ENCODE measurements at regions not wholly inside any gene's neighbourhood (a gene's known extent, or its start where the extent isn't known, plus 50 kb on each side); places are given as distances from the start of the nearest gene placed in this dataset.

DNA sequence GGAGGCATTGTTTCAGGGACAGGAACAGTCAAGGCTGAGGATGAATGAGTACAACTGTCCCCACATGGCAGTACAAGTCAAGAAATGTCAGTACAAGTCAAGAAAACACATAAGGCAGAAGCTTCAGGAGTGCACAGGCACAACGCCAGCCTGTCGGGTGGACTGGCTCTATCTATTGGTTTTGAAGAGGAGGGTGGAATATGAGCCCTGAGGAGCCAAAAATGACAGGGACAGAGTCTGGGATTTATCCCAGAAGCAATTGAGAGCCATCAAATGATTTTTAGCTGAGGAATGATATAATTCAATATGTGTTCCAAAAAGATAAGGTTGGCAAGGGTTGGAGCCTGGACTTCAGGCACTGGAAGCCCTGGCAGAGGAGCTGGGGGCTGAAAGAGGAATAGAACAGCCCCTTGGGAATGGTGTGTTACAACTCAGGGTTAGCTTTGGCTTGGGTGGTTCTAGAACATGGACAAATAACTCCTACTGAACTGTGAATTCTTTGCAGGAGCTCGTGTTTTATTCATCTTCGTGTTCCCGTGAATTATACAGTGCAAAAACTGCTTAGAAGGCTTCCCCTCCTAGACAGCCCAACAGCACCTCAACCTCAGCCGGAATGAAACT is 425.7 kb upstream of the ARID1B start:
- no peak for DNase-seq (ENCODE audit: low read depth)

DNA sequence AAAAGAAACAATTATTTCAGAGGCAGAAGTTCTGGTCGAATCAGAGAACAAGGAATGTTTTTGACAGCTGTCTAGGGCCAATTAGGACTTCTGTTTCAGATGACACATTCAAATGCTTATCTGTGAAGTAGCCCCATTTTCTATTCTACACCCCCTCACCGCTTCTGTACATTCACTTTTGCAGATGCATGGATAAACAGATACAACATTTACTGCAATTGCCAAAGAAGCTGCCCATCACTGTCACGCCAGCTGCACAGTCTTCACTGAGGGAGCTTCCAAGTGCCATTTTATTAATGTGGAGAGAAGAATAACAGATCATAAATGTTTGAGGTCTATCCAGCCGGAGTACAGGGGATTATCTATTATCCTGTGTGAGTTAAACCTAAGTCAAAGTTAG is 426.8 kb upstream of the ARID1B start:
- no peak for DNase-seq (ENCODE audit: low read depth)

DNA sequence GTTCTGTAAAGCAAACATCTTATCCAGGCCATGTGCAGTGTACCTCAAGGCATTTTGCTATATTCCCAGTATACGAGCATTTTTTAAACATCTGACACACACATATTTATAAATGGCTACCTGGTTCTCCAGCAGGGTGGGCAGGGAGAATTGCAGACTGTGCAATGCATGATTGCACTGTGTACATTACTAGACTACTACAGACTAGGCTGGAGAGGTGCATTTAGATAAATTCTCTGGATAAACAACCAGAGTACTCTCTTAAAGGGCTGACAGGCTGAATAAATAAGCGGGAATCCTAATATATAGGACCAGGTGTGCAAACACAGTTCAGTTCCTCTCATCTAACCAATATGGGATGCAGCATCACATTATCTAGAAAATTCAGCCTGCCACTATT is 428.3 kb upstream of the ARID1B start:
- DNase-seq (ENCODE audit: low read depth), result no peak

DNA sequence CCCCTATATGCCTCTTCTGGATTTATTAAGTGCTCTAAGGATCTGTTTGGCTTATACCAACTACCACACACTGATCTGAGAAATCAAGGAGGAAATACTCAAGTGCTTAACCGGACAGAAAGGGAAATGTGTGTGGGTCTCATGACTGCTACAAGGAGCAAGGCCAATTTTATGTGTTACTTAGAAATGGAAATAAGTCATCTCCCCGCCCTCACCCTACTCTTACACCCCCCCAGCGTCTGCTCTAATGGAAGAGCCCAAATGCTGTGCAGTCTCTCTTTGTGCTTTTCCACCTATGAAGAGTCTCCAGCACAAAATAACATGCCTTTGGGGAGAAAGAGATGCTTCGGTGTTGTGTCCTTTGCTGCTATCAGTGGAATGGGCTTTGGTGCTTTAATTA is 428.8 kb upstream of the ARID1B start:
- no peak for DNase-seq (ENCODE audit: low read depth)

DNA sequence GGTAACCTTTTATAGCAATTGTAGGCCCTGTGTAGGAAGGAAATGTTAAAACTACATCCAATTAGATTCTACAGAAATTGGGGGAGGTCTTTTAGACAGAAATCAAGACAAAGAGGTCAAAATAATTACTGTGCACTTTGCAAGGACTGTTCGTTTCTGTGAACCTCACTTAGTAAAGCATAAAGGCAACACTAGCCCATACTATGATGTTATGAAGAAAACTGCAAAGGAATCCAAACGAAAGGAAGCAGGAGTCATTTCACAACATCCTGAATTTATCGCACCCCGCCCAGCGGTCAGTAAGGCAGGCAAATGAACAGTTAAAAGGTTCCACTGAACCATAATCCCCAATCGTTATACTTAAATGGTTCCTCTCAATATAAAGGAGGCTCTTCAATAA is 429.5 kb upstream of the ARID1B start:
- DNase-seq (ENCODE audit: low read depth), result no peak

DNA sequence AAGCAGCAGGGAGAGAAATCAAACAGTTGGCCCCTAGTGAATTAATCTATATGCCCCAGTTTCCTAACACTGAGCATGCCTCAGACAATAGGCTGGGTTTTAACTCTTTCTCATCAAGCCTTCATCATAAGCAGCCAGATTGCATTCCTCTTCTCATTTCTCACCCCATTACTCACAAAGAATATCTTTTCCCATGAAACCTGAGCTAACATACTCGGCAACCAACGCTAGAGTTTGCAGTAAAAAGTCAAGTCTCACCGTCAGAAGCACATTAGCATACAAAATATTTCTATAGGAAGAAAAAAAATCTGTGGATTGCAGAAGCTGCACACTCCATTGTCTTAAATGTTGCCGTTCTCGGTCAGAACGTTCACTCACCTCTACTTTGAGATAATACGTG is 429.9 kb upstream of the ARID1B start:
- DNase-seq (ENCODE audit: low read depth), result no peak

DNA sequence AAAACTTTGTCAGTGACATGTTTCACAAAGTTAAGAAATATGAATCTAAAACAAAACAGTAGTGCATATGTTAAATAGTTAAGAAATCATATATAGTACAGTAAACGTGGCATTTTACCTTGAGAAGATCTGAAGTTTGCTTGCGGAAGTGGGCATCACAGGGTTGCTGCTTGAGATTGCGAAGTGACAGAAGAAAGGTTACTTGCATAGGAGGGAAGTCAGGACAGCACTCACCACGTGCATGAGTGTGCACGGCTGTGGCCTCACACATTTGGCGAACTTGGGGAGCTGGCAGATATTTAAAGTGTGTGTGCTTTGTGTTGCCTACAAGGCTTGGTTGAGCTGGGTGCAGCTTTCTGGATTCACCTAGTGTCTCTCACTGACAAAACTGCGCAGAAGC is 431.5 kb upstream of the ARID1B start:
- DNase-seq (ENCODE audit: low read depth), result no peak

DNA sequence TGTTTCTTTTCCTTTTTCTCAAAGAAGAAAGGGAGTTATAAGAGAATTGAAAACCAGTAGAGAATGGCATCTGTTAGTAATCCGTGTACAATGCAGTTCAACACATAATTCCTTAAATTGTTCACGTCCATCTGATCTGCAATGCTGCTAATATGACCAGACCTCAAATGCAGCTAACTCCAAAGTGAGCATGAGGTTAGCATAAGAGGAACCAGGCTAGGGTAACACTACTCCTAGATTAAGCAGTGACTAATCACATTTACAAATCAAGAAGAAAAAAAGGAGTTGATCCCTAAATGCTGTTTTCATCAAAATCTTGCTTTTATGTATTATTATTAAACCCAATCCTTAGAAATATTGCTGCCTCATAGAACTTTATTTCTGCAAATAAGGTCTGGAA is 432.7 kb upstream of the ARID1B start:
- no peak for DNase-seq (ENCODE audit: low read depth)

DNA sequence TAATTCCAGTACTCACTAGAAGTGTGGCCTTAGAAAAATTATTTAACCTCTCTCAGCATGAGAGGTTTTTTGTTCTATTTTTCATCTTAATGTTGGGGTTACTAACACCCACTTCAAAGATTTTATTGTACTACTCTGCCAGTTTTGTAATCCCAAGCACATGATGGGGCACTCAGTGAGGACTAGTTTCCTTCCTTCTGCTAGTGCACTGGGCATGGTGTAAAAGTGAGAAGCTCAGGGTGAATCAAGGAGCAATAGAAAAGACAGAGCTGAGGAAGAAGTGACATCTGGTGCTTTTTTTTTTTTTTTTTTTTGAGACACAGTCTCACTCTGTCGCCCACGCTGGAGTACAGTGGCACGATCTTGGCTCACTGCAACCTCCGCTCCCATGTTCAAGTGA is 439.4 kb upstream of the ARID1B start:
- no peak for DNase-seq (ENCODE audit: low read depth)

DNA sequence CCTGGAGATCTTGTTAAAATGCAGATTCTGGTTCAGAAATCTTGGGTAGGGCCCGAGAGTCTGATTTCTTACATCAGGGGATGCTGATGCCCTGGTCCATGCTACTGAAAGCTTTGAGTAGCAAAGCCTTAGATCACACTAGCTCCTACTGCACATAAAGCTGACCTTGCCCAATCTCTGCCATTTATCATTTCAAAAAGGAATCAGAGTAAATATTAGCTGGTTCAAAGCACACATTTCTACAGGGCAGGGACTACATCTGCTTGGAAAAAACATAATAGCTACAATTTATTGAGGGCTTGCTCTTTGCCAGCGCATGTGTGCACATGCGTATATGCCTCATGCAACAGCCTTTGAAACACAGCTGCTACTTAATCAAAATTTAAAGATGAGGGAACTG is 440.4 kb upstream of the ARID1B start:
- no peak for DNase-seq (ENCODE audit: low read depth)

DNA sequence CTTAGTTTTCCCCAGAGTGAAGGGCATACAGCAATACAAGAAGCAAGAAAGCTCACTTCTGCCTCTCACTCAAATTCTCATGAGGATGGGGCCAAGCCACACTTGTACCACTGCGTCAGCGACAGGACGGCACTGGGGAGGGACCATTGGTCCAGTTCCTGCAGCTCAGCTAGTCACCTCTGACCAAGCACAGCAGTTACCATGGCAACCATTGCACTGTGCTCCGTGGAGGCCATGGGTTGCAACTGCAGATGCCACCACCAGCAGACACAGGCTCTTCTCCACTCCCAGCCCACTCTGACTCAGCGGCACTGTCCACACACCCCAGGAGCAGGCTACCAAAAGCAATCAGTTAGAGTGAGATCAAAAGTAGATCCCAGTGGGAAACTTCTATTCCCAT is 441.1 kb upstream of the ARID1B start:
- DNase-seq (ENCODE audit: low read depth), result no peak

DNA sequence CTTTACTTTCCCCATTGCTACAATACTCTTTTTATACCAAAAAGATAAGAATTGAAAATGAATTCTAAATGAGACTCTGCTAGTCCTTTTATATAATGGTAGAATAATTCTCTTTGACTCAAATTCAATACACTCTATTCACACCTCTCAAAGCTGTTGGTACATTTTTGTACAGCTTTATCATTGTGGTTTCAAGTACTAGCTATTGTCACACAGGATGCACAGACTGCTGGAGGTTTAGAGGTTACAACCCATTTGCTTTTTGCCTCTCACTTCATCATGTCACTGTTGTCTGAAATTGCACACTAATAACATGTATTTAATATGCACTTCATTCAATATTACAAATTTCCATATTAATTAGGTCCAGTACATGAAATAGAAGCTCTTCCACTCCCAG is 442.2 kb upstream of the ARID1B start:
- no peak for DNase-seq (ENCODE audit: low read depth)

DNA sequence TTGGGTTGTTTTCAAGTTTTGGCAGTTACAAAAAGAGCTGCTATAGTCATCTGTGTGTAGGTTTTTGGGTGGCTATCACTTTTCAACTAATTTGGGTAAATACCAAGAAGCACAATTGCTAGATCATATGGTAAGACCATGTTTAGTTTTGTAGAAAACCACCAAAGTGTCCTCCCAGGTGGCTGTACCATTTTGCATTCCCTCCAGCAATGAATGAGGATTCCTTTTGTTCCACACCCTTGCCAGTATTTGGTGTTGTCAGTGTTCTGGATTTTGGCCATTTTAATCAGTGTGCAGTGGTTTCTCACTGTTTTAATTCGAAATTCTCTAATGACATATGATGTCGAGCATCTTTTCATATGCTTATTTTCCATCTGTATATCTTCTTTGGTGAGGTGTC is 457.5 kb upstream of the ARID1B start:
- no peak for DNase-seq (ENCODE audit: low read depth)

DNA sequence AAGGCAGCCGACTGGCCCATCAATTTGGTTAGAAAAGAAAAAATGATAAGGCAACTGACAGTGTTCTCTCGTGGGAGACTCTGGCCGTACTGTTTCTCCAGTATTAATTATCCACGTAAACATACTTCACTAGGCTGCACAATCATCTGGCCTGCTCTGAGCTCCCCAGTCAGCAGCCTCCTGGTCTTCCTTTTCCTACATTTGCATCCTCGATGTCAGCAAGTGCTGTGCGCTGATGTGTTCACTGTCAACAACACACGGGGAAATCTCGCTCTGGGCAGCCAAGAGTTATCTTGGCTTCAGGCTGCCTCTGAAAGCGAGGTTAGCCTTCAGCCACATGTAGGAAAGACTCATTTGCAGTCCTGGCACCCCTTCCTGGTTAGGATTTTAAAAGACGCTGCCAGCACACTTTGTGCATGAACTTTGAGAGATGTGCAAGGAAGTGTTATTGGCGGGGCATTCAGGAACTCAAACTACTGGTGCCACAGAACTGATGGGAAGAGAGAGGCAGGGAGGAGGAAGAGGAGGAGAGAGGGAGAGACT is 460.5 kb upstream of the ARID1B start:
- DNase-seq (ENCODE audit: low read depth), result no peak

DNA sequence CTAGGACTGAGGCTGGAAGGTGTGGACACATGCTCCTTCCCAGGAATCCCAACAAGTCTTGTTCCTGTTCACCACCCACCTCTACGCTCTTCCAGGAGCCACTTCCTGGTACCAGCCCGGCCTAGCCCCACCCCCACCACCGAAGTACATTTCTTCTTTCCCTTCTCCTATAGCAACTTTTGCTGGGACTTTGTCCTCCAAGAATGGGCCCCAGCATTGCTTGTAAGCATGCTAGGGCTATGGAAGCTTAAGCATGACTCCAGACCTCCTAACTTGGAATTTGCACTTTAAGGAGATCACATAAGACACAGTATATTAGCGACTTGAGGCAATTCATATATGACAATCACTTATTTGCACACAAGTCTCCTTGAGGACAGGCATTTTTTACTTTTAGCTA is 462.0 kb upstream of the ARID1B start:
- no peak for DNase-seq (ENCODE audit: low read depth)

DNA sequence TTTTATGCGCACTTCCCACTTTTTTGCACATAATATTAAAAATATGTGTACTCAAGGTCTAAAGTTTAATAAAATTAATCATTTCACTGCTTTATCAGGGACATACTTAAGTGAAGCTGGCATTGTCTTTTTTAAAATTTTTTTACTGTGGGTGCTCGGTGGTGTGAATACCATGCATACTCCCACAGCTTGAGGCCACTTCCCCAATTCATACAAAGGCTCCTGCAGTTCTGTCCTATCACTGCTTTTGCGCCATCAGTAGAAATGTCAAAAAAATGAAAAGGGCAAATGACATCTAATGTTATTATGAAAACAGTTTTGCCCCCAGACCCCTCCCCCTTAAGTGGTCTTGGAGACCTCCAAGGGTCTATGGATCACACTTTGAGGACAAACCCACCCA is 464.1 kb upstream of the ARID1B start:
- DNase-seq (ENCODE audit: low read depth), result no peak

DNA sequence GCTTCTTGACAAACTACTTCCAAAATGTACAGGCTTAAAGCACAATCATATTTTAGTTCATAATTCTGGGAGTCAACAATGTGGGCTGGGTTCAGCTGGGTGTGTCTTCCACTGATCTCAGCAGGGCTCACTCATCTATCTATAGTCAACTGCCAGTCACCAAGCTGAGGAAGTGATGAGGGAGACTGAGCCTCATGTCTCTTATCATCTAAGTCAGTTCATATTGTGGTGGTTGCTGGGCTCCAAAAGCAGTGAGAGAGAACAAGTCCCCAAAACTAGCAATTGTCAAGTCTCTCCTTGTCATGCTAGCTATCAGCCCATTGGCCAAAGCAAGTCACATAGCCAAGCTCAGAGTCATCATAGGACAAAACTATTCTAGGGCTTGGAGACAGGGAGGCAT is 465.9 kb upstream of the ARID1B start:
- no peak for DNase-seq (ENCODE audit: low read depth)

DNA sequence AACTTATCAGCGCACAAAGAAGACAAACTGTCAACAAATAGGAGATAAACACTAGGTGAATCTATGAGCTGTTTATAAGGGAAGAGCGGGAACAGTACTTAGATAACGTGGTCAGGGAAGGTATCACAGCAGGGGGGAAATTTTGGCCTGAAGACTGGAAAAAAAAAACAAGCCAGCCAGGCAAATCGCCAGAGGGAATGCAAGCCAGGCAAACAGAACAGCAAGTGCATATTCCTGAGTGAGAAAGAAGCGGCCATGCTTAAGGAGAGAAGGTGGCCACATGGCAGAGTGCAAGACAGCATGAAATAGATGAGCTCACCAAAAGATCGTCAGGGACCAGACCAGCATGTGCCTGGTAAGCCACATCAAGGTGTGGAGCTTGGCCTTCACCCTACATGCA is 466.5 kb upstream of the ARID1B start:
- DNase-seq (ENCODE audit: low read depth), result no peak

DNA sequence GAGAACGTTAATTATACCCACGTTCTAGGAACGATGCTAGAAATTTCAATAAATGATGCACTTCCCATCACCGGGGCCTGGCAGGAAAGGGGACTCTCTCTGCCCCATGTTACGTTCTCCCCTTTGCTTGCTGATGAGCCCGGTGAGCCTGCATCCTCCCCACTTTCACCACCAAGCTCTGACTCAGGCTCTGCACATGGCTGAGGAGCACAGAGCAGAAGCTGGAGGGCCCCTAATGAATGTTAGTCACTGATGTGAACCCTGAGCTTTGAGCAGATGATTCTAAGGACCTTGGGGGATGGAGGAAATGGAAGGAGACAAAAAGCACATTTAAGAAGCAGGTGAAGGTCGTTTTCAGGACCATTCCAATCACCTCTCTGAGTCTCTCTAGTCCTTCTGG is 468.2 kb upstream of the ARID1B start:
- DNase-seq (ENCODE audit: low read depth), result no peak

DNA sequence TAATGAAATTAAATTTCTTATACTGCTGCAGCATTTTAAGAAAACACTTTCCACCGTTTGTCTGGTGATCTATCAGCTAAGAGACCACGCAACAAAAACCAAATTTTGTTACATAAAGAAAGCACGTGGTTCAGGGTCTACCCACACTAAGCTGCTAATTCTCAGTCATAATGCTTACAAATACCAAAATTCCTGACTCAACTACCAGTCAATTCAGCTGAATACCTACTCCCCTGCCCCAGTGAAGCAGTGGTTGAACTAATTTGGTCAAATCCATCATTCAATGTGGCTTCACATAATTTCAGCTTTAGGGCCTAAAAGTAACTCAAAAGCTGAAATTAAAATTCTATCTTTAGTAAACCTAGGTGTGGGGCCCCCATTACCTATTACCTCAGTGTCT is 468.6 kb upstream of the ARID1B start:
- DNase-seq (ENCODE audit: low read depth), result no peak

DNA sequence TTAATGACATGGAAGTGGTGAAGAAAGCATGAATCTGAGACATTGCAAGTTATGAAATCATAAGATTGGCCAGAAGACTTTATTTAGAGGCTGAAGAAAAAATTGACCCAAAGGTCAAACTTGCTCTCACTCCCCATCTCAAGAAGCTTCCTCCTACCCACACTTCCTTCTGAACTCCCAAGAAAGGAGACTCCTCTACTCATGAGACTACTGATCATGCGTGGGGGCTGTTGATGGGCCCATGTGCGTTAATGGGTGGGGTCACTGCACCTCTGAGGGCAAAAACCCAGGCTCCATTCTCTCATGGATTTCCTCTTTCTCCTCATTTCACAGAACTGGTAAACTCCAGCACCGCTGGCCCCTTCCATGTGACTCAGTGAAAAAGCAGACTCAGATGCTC is 470.6 kb upstream of the ARID1B start:
- DNase-seq (ENCODE audit: low read depth), result no peak

DNA sequence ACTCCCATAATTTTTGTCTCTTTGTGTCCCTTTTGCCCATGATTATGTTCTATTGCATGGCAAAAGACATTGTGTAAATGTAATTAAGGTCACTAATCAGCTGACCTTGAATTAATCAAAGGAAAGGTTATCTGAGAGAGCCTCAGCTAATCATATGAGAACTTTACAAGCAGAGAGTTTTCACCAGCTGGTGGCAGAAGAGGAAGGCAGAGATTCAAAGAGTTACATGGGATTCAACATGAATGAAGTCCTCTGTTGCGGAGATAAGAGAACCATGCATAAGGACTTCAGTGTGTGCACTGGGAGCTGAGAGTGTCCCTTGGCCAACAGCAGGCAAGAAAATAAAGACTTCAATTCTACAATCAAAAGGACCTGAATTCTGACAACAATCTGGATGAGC is 494.1 kb upstream of the ARID1B start:
- no peak for DNase-seq (ENCODE audit: low read depth)

DNA sequence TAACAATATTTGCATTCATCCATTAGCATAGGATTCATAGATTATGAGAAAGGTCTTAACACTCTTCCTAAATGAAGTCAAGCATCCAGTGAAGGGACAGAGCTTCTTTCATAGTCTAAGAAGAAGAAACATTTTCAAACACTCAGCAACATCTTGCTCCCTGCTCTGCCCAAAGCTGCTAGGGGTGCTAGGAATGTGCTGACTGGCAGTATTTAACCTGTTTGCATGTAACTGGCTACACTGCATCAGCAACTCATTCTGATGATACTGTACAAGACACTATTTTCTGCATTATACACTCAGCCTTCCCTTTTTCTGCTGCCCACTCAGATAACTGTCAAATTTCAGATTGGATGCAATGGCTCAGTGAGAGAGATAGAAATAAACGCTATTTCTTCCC is 495.1 kb upstream of the ARID1B start:
- DNase-seq (ENCODE audit: low read depth), result no peak

DNA sequence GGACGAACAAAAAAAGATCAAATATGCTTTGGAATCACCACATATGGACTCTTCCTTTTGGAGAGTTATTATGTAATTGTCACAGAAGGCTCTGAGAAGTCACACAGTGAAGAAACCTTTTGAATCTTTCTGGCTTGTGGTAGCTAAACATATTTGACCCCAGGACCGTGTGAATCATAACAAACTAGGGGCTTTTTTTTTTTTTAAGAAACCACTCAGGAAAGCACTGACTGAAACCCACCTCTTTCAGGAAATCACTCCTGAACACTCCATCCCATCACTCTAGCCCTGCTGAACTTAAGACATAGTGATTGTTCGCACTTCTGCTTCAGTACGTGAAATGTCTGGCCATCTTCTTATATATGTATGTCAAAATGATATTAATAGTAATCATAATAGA is 495.9 kb upstream of the ARID1B start:
- DNase-seq (ENCODE audit: low read depth), result no peak

DNA sequence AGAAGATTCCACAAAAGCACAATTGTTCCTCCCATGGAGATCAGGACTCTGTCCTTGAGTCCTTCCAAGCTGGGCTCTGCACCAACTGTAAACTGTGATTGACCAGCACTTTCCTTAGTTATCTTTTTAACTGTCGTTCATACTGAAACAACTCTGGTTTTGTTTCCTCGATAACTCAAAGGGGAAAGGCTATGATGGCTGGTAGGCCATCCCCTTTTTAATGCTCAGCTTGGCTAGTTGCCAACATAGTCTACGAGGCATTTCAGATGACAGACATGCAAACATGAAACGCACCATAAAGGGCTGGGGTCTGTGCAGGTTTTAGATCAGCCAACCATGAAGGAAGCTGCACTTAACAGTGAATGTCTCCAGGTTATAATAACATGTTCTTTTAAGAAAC is 497.1 kb upstream of the ARID1B start:
- no peak for DNase-seq (ENCODE audit: low read depth)
